Retinal pigment epithelial cell (primary cell): ENCODE measurements at regions not wholly inside any gene's neighbourhood (a gene's known extent, or its start where the extent isn't known, plus 50 kb on each side); places are given as distances from the start of the nearest gene placed in this dataset.

Experiments
- DNase-seq: peaks from one replicate; pipeline ENCODE4 v3.0.0-alpha.2; 2010; ENCODE audit warnings: low read depth
- H3K4me3 ChIP-seq: 2 replicates; pipeline ENCODE4 v1.5.1; 2011; ENCODE audit warnings: mild to moderate bottlenecking, low read length, control low read depth, moderate library complexity
- TF ChIP-seq, protein P1 (sequence below): conservative IDR thresholded peaks from 2 replicates; pipeline ENCODE4 v1.5.1; 2011; ENCODE audit warnings: low read depth, low read length, control low read depth, inconsistent platforms

- H3K4me3 ChIP-seq, result no peak overlapping the region
- TF ChIP-seq, protein P1, sequence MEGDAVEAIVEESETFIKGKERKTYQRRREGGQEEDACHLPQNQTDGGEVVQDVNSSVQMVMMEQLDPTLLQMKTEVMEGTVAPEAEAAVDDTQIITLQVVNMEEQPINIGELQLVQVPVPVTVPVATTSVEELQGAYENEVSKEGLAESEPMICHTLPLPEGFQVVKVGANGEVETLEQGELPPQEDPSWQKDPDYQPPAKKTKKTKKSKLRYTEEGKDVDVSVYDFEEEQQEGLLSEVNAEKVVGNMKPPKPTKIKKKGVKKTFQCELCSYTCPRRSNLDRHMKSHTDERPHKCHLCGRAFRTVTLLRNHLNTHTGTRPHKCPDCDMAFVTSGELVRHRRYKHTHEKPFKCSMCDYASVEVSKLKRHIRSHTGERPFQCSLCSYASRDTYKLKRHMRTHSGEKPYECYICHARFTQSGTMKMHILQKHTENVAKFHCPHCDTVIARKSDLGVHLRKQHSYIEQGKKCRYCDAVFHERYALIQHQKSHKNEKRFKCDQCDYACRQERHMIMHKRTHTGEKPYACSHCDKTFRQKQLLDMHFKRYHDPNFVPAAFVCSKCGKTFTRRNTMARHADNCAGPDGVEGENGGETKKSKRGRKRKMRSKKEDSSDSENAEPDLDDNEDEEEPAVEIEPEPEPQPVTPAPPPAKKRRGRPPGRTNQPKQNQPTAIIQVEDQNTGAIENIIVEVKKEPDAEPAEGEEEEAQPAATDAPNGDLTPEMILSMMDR, result no peak
- no peak for DNase-seq
These were observed 505.8 kb upstream of the STEAP1 start for GRCh38 chr7:89648509-89648908.

GRCh38 chr7:89655946-89656345 lies 498.3 kb upstream of the STEAP1 start:
- no peak for DNase-seq
- H3K4me3 ChIP-seq, result no peak overlapping the region
- TF ChIP-seq, protein P1, result no peak

DNA sequence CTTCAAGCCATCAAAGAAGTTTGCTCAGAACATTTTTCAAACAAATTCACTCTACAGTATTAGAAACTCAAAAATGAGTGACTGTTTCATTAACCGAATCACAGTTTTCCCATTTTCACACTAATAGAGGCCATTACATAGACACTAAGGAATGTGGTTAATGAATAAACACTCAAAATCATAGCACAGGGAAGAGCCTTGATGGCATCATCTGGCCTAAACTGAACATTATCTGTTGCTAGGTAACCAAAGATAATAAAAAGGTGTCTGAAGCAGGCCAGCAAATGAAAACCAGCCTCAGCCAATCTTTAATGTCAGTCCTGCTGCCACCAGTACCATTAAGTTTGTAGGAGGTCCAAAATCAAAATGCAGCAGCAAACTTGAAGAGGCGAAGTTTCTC lies 492.4 kb upstream of the STEAP1 start:
- DNase-seq, result no peak
- TF ChIP-seq, protein P1, result no peak
- H3K4me3 ChIP-seq, result no peak overlapping the region

DNA sequence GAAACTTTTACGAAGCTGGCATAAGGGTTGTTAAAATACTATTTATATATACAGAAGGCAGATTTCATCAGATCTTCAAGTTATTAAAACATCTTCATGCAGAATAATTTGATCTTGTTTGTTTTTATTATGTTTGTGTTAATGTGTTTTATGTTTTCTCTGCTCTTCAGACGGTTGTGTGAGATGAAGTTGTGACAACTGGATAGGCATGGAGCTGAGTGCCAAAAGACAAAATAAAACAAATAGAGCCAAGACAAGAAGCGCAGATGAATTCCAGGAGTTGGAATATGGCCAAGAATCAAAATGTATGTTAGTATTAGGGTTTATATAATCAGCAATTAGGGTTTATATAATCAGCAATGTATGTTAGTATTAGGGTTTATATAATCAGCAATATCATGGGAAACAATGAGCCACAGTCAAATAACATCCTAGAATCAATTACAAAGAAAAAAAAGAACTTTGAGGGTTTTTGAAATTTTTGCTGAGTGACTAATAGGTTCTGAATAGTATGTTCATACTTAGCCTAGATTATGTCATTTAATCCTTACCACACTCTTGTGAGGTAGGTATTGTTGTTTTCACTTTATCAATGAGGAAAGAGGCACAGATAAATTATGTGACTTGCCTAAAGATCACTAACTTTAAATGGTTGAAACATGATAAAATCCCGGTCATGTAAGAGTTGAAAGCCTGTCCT lies 488.0 kb upstream of the STEAP1 start:
- peak; percentile 12 for DNase-seq
- TF ChIP-seq, protein P1, result no peak

DNA sequence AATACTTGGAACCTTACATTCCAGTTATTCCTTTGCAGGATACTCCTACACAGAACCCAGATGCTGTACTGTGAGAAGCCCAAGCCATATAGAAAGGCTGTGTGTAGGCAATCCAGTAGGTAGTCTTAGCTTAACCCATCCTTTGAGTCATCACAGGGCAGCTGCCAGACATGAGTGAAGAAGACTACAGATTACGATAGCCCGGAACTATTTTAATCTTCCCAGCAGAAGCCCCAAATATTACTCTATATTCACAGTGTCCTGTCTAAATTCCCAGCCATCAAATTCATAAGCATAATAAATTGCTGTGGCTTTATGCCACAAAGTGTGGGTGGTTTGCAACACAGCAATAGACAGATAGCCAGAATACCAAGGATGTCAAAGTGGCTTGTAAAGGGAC lies 474.1 kb upstream of the STEAP1 start:
- TF ChIP-seq, protein P1, result no peak
- no peak for DNase-seq
- no peak overlapping the region for H3K4me3 ChIP-seq

More for the DNA sequence above, 488.0 kb upstream of the STEAP1 start:
- H3K4me3 ChIP-seq, result no peak overlapping the region

GRCh38 chr7:89681448-89681847 lies 472.8 kb upstream of the STEAP1 start:
- DNase-seq, result no peak
- TF ChIP-seq, protein P1, result no peak

DNA sequence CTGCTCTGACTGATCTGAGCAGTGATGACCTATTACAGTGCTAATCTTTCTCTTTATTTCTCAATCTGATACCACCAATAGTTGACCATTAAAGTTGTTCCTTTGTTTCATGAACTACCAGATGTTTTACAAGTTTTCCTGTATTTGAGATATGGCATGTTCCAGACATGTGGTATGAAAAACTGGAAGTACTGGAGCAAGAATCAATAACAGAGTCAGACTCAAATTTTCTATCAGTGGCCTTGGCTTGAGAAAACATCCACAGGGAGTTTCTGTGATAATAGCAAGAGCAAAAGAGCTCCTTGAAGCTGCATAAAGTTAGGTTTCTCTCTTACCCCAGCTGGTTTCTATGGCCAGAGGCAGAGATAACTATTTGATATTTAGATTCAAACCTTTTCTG lies 469.0 kb upstream of the STEAP1 start:
- no peak overlapping the region for H3K4me3 ChIP-seq
- DNase-seq, result no peak
- TF ChIP-seq, protein P1, result no peak

More at GRCh38 chr7:89681448-89681847, 472.8 kb upstream of the STEAP1 start:
- no peak overlapping the region for H3K4me3 ChIP-seq
